Lower lobe of right lung (tissue), 2 donors: ENCODE measurements at regions not wholly inside any gene's neighbourhood (a gene's known extent, or its start where the extent isn't known, plus 50 kb on each side); places are given as distances from the start of the nearest gene placed in this dataset.

ENCODE experiments used
- ATAC-seq, 2 donors: fragments of 200-7000 bp; cut with Tn5 transposase; one replicate each; pipeline ENCODE4 v1.9.1; 2020 to 2022; ENCODE audit warnings: mild to moderate bottlenecking in 2 of 2, moderate library complexity in 2 of 2
- DNase-seq: peaks from one replicate; pipeline ENCODE4 v3.0.0-alpha.2; 2020
- H3K27ac ChIP-seq: fragments of 200-600 bp; one replicate; pipeline ENCODE4 v1.8.0; 2022
- H3K27me3 ChIP-seq: fragments of 200-600 bp; one replicate; pipeline ENCODE4 v1.8.0; 2022; ENCODE audit warnings: low read depth
- H3K36me3 ChIP-seq: fragments of 200-600 bp; one replicate; pipeline ENCODE4 v1.8.0; 2022; ENCODE audit warnings: mild to moderate bottlenecking
- H3K4me1 ChIP-seq: fragments of 200-600 bp; one replicate; pipeline ENCODE4 v1.8.0; 2022
- H3K4me3 ChIP-seq: fragments of 200-600 bp; one replicate; pipeline ENCODE4 v1.8.0; 2022; ENCODE audit warnings: mild to moderate bottlenecking
- H3K9me3 ChIP-seq: fragments of 200-600 bp; one replicate; pipeline ENCODE4 v1.8.0; 2022
- intact Hi-C: fragments of 100-400 bp; cut with DNase I; formaldehyde crosslinking; loops from one replicate; pipeline ENCODE4 v1.11.0; 2022
- TF ChIP-seq, protein P1 (sequence below): fragments of 200-600 bp; IDR thresholded peaks from one replicate; pipeline ENCODE4 v1.8.0; 2022; ENCODE audit warnings: antibody characterized with exemption, mild to moderate bottlenecking
- donor health status: DM: no; HTN: yes; CAD: no; lungs with severe emphysema.

DNA sequence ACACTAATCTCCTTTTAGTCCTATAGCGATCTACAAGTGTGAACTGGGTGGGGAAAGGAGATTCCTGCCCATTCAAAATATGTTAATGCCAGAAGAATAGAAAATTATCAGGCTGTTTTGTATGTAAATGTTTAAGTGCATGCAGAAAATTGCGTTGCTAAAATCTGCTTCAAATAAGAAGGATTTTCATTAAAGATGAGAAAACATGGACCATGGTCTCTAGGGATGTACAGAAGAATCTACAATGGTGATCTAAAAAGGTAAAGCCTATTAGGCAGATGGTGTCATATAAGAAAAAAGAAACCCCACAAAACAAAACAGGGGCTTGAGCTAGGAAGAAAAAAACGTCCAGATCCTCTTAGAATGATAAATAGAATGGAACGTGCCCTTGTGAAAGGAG lies 287.5 kb upstream of the ROBO1 start:
- Histone ChIP-seq H3K36me3 (no peaks in the 10 kb centered on the region), H3K4me3 (no peak overlapping the region), H3K27me3 (no peaks in the 10 kb centered on the region), H3K9me3 (no peaks in the 10 kb centered on the region), H3K4me1 (no peaks in the 10 kb centered on the region), H3K27ac (no peak overlapping the region)
- intact Hi-C loops, result no loop called here
- TF ChIP-seq, protein P1, sequence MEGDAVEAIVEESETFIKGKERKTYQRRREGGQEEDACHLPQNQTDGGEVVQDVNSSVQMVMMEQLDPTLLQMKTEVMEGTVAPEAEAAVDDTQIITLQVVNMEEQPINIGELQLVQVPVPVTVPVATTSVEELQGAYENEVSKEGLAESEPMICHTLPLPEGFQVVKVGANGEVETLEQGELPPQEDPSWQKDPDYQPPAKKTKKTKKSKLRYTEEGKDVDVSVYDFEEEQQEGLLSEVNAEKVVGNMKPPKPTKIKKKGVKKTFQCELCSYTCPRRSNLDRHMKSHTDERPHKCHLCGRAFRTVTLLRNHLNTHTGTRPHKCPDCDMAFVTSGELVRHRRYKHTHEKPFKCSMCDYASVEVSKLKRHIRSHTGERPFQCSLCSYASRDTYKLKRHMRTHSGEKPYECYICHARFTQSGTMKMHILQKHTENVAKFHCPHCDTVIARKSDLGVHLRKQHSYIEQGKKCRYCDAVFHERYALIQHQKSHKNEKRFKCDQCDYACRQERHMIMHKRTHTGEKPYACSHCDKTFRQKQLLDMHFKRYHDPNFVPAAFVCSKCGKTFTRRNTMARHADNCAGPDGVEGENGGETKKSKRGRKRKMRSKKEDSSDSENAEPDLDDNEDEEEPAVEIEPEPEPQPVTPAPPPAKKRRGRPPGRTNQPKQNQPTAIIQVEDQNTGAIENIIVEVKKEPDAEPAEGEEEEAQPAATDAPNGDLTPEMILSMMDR, result no peak
- no peak for DNase-seq
- ATAC-seq, result no peak

DNA sequence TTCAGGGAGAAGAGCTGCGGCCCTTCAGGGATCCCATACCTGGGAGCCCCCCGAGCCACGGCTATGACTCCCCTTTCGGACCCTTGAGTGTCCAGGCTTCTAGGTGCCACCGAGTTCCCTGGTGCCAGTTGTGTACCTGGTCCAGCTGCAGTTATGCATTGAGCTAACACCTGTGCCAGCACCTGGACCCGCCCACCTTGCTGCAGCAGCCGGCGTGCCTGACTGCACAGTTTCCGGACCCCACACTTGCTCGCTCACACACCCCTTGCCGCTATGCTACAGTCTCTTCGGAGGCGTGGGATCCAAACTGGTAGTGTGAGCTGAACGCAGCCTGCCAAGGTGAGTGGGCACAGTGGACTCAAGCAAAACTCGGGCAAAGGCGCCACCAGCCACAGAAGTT lies 284.5 kb upstream of the ROBO1 start:
- TF ChIP-seq, protein P1, result no peak

GRCh38 chr3:80051602-80051962 lies 283.8 kb upstream of the ROBO1 start:
- TF ChIP-seq, protein P1, result no peak
- H3K9me3 ChIP-seq, result no peaks in the 10 kb centered on the region
- DNase-seq (no peak), ATAC-seq (peak in 1 of 2 donors; percentile 9)
- H3K4me3 ChIP-seq, result no peak overlapping the region
- no peaks in the 10 kb centered on the region for H3K4me1 ChIP-seq
- no peaks in the 10 kb centered on the region for H3K36me3 ChIP-seq
- intact Hi-C loops, result no loop called here
- H3K27ac ChIP-seq, result no peak overlapping the region
- H3K27me3 ChIP-seq, result no peaks in the 10 kb centered on the region

More for the DNA sequence above, 284.5 kb upstream of the ROBO1 start:
- Histone ChIP-seq H3K27ac (no peak overlapping the region), H3K4me1 (no peaks in the 10 kb centered on the region), H3K27me3 (no peaks in the 10 kb centered on the region), H3K36me3 (no peaks in the 10 kb centered on the region), H3K9me3 (no peaks in the 10 kb centered on the region), H3K4me3 (no peak overlapping the region)
- ATAC-seq (peak in 1 of 2 donors; percentile 23), DNase-seq (no peak)
- intact Hi-C loops, result no loop called here

GRCh38 chr3:80050826-80051601 lies 283.2 kb upstream of the ROBO1 start:
- TF ChIP-seq, protein P1, result no peak
- DNase-seq, result no peak
- peak; percentile 16 to 67 for ATAC-seq

GRCh38 chr3:80043226-80043625 lies 275.4 kb upstream of the ROBO1 start:
- Histone ChIP-seq H3K9me3 (no peaks in the 10 kb centered on the region), H3K4me3 (no peak overlapping the region), H3K27ac (no peak overlapping the region), H3K36me3 (no peaks in the 10 kb centered on the region), H3K27me3 (no peaks in the 10 kb centered on the region), H3K4me1 (no peaks in the 10 kb centered on the region)
- DNase-seq (no peak), ATAC-seq (no peak)
- intact Hi-C loops, result no loop called here
- TF ChIP-seq, protein P1, result no peak

More at GRCh38 chr3:80050826-80051601, 283.2 kb upstream of the ROBO1 start:
- intact Hi-C loops, result no loop called here
- no peak overlapping the region for H3K4me3 ChIP-seq
- H3K27me3 ChIP-seq, result no peaks in the 10 kb centered on the region
- no peaks in the 10 kb centered on the region for H3K9me3 ChIP-seq
- no peaks in the 10 kb centered on the region for H3K36me3 ChIP-seq
- H3K4me1 ChIP-seq, result no peaks in the 10 kb centered on the region
- no peak overlapping the region for H3K27ac ChIP-seq
